HL-60 (cell line): ENCODE measurements at regions not wholly inside any gene's neighbourhood (a gene's known extent, or its start where the extent isn't known, plus 50 kb on each side); places are given as distances from the start of the nearest gene placed in this dataset.

ENCODE experiments used
- GABPA ChIP-seq: IDR thresholded peaks from 2 replicates; pipeline ENCODE4 v1.6.1; 2012; ENCODE audit warnings: low read depth
- POLR2AphosphoS5 ChIP-seq: IDR thresholded peaks from 2 replicates; pipeline ENCODE4 v1.6.1; 2012; ENCODE audit warnings: low read depth
- SPI1 ChIP-seq: IDR thresholded peaks from 2 replicates; pipeline ENCODE4 v1.6.1; 2012; ENCODE audit warnings: low read depth, mild to moderate bottlenecking, borderline replicate concordance
- TF ChIP-seq, protein P1 (sequence below): IDR thresholded peaks from one replicate; pipeline ENCODE4 v1.5.1; 2011; ENCODE audit warnings: low read length, control low read depth, inconsistent platforms; ENCODE audit not compliant: insufficient read depth
- TF ChIP-seq, protein P2 (sequence below): IDR thresholded peaks from 2 replicates; pipeline ENCODE4 v1.6.1; 2012; ENCODE audit warnings: low read depth; ENCODE audit not compliant: insufficient replicate concordance

DNA sequence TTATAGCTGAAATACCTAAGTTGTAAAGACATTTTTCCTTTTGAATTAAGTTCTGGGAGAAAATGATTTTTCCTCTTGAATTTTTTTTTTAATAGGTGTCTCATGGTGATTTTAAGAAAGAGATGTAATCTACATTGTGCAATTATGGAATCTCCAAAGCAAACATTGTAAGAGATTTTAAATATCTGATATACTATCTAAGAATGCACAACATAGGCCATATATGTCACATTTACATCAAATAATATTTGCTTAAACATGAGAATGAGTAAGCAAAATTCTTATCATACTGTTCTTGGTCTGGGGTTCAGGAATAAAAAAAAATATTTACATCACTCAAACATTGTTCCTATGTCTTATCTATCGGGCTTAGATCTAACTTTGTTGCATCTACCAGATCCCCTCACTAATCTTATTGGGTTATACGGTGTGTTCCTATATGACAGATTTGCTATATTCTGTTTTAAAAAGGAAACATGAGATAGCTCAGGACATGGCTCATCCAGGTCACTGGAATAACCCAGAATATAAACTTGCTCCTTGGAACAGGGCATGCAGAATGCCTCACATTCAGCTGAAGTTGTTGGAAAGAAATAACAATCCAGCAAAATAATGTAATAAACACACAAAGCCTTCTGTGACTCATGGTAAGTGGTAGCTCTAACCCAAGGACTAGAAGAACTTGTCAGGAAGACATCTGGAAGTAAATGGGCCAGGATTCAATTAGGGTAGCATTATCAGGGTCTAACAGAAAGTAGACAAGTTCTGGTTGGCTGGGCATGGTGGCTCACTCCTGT is 794.7 kb downstream of the IPMK start:
- TF ChIP-seq, protein P1, sequence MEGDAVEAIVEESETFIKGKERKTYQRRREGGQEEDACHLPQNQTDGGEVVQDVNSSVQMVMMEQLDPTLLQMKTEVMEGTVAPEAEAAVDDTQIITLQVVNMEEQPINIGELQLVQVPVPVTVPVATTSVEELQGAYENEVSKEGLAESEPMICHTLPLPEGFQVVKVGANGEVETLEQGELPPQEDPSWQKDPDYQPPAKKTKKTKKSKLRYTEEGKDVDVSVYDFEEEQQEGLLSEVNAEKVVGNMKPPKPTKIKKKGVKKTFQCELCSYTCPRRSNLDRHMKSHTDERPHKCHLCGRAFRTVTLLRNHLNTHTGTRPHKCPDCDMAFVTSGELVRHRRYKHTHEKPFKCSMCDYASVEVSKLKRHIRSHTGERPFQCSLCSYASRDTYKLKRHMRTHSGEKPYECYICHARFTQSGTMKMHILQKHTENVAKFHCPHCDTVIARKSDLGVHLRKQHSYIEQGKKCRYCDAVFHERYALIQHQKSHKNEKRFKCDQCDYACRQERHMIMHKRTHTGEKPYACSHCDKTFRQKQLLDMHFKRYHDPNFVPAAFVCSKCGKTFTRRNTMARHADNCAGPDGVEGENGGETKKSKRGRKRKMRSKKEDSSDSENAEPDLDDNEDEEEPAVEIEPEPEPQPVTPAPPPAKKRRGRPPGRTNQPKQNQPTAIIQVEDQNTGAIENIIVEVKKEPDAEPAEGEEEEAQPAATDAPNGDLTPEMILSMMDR, result no peak
- TF ChIP-seq, protein P2, sequence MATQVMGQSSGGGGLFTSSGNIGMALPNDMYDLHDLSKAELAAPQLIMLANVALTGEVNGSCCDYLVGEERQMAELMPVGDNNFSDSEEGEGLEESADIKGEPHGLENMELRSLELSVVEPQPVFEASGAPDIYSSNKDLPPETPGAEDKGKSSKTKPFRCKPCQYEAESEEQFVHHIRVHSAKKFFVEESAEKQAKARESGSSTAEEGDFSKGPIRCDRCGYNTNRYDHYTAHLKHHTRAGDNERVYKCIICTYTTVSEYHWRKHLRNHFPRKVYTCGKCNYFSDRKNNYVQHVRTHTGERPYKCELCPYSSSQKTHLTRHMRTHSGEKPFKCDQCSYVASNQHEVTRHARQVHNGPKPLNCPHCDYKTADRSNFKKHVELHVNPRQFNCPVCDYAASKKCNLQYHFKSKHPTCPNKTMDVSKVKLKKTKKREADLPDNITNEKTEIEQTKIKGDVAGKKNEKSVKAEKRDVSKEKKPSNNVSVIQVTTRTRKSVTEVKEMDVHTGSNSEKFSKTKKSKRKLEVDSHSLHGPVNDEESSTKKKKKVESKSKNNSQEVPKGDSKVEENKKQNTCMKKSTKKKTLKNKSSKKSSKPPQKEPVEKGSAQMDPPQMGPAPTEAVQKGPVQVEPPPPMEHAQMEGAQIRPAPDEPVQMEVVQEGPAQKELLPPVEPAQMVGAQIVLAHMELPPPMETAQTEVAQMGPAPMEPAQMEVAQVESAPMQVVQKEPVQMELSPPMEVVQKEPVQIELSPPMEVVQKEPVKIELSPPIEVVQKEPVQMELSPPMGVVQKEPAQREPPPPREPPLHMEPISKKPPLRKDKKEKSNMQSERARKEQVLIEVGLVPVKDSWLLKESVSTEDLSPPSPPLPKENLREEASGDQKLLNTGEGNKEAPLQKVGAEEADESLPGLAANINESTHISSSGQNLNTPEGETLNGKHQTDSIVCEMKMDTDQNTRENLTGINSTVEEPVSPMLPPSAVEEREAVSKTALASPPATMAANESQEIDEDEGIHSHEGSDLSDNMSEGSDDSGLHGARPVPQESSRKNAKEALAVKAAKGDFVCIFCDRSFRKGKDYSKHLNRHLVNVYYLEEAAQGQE, result no peak
- TF ChIP-seq POLR2AphosphoS5, result no peak
- no peak for TF ChIP-seq GABPA
- no peak for TF ChIP-seq SPI1
